ENCODE measurements at regions not wholly inside any gene's neighbourhood (a gene's known extent, or its start where the extent isn't known, plus 50 kb on each side); places are given as distances from the start of the nearest gene placed in this dataset.

DNA sequence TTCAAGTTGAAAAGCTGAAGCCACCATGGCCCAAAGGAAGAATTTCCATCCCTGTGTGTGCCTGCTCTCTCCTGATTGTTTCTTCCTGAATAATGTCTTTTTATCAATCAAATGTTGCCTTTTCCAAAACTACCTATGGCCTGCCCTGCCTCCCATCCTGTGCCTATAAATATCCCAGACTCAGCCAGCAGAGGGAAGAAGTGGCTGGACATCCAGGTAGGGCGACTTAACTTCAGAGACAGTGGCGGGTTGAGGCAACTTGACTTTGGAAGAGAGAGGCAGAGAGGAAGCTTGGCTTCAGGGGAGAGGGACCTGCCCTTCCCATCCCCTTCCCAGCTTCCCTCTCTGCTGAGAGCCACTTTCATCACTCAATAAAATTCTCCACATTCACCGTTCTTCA is 133.0 kb downstream of the LCA5 start:
- TF ChIP-seq, protein P1, sequence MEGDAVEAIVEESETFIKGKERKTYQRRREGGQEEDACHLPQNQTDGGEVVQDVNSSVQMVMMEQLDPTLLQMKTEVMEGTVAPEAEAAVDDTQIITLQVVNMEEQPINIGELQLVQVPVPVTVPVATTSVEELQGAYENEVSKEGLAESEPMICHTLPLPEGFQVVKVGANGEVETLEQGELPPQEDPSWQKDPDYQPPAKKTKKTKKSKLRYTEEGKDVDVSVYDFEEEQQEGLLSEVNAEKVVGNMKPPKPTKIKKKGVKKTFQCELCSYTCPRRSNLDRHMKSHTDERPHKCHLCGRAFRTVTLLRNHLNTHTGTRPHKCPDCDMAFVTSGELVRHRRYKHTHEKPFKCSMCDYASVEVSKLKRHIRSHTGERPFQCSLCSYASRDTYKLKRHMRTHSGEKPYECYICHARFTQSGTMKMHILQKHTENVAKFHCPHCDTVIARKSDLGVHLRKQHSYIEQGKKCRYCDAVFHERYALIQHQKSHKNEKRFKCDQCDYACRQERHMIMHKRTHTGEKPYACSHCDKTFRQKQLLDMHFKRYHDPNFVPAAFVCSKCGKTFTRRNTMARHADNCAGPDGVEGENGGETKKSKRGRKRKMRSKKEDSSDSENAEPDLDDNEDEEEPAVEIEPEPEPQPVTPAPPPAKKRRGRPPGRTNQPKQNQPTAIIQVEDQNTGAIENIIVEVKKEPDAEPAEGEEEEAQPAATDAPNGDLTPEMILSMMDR (conservative IDR thresholded peaks at IDR 0.05; ENCODE audit: low read length): no peak
- TF ChIP-seq EZH2phosphoT487 (IDR thresholded peaks at IDR 0.05; ENCODE audit: borderline replicate concordance): no peak
